ENCODE measurements at regions not wholly inside any gene's neighbourhood (a gene's known extent, or its start where the extent isn't known, plus 50 kb on each side); places are given as distances from the start of the nearest gene placed in this dataset.

GRCh38 chr10:42242135-42242805, 396.1 kb downstream of the ZNF33B start:
- TF ChIP-seq, protein P1, sequence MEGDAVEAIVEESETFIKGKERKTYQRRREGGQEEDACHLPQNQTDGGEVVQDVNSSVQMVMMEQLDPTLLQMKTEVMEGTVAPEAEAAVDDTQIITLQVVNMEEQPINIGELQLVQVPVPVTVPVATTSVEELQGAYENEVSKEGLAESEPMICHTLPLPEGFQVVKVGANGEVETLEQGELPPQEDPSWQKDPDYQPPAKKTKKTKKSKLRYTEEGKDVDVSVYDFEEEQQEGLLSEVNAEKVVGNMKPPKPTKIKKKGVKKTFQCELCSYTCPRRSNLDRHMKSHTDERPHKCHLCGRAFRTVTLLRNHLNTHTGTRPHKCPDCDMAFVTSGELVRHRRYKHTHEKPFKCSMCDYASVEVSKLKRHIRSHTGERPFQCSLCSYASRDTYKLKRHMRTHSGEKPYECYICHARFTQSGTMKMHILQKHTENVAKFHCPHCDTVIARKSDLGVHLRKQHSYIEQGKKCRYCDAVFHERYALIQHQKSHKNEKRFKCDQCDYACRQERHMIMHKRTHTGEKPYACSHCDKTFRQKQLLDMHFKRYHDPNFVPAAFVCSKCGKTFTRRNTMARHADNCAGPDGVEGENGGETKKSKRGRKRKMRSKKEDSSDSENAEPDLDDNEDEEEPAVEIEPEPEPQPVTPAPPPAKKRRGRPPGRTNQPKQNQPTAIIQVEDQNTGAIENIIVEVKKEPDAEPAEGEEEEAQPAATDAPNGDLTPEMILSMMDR (conservative IDR thresholded peaks at IDR 0.05; ENCODE audit: low read depth, low read length), result no peak
- TF ChIP-seq RAD21 (IDR thresholded peaks at IDR 0.05; ENCODE audit: low read length) (no peak), CHD1 (IDR thresholded peaks at IDR 0.05; ENCODE audit: low read depth, low read length) (no peak), RCOR1 (IDR thresholded peaks at IDR 0.05; ENCODE audit: insufficient replicate concordance, low read length) (no peak), POLR2A (IDR thresholded peaks at IDR 0.05; ENCODE audit: low read depth, low read length) (no peak), USF2 (IDR thresholded peaks at IDR 0.05; ENCODE audit: low read depth, low read length) (no peak)
